OCI-LY1 (cell line): ENCODE measurements at regions not wholly inside any gene's neighbourhood (a gene's known extent, or its start where the extent isn't known, plus 50 kb on each side); places are given as distances from the start of the nearest gene placed in this dataset.

Experiments used
- CTCF ChIP-seq: fragments of 200-600 bp; sonication (generic), shearing (Covaris generic); IDR thresholded peaks from 2 replicates; pipeline ENCODE4 v1.5.1; 2017; ENCODE audit warnings: mild to moderate bottlenecking, antibody characterized with exemption, low read length, moderate library complexity, mixed read lengths
- EZH2 ChIP-seq: fragments of 200-600 bp; sonication (generic), shearing (Covaris generic); IDR thresholded peaks from 2 replicates; pipeline ENCODE4 v1.8.0; 2017; ENCODE audit warnings: borderline replicate concordance, mixed run types, mild to moderate bottlenecking, antibody characterized with exemption, low read length, moderate library complexity, mixed read lengths

DNA sequence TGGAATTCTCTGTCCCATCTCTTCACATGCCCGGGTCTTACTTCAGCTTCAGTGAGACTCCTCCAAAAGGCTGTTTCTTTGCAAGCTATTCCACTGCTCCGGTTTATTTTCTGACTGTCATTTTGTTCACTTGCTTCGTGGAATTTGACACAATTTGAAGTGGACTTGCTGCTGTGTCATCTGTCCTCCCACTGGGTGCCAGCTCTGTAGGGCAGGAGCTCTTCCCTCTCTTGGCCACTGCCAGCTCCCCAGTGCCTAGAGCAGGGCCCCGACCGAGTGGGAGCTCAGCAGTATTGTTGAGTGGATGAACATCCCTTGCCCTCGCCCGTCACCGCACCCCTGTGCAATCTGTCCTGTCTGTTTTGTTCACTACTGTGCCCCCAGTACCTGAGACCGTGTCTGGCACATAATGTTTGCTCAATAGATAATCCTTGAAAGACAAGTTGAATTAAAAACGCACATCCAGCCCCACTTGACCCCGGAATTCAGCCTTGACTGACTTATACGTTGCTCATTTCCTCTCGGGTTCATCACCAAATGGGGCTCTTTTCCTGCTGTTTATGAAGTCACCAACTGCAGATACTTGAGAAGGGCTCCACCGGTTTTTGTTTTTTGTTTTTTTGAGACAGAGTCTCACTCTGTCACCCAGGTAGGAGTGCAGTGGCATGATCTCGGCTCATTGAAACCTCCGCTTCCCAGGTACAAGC, 170.3 kb upstream of the KCNG1 start:
- TF ChIP-seq CTCF (no peak), EZH2 (no peak)
